Endodermal cell (in vitro differentiated cells): ENCODE measurements at regions not wholly inside any gene's neighbourhood (a gene's known extent, or its start where the extent isn't known, plus 50 kb on each side); places are given as distances from the start of the nearest gene placed in this dataset.

Source experiments
- DNase-seq: peaks from one replicate; pipeline ENCODE4 v3.0.0-alpha.2; 2017
- H3K27ac ChIP-seq: 2 replicates; pipeline ENCODE4 v1.5.1; 2013; ENCODE audit warnings: mild to moderate bottlenecking, low read depth, low read length, moderate library complexity
- H3K27me3 ChIP-seq: 2 replicates; pipeline ENCODE4 v1.6.1; 2013; ENCODE audit warnings: mild to moderate bottlenecking, low read length, moderate library complexity; ENCODE audit not compliant: insufficient read depth, control insufficient read depth, poor library complexity, severe bottlenecking
- H3K36me3 ChIP-seq: 2 replicates; pipeline ENCODE4 v1.7.0; 2013; ENCODE audit warnings: mild to moderate bottlenecking, low read length, moderate library complexity; ENCODE audit not compliant: control insufficient read depth, insufficient read depth
- H3K4me1 ChIP-seq: one replicate; pipeline ENCODE4 v1.7.0; 2013; ENCODE audit warnings: low read length; ENCODE audit not compliant: control insufficient read depth, insufficient read depth
- H3K4me3 ChIP-seq: 2 replicates; pipeline ENCODE4 v1.5.1; 2013; ENCODE audit warnings: mild to moderate bottlenecking, low read length, moderate library complexity
- H3K9ac ChIP-seq: 2 replicates; pipeline ENCODE4 v1.6.1; 2013; ENCODE audit warnings: mild to moderate bottlenecking, low read length, moderate library complexity; ENCODE audit not compliant: poor library complexity, severe bottlenecking; ENCODE audit errors: extremely low read depth
- H3K9me3 ChIP-seq: 2 replicates; pipeline ENCODE4 v1.6.1; 2013; ENCODE audit warnings: mild to moderate bottlenecking, low read length, moderate library complexity; ENCODE audit not compliant: control insufficient read depth
- H3K27ac Mint-ChIP-seq: 2 replicates; pipeline ENCODE4 v1.8.0; 2020; ENCODE audit warnings: mixed read lengths
- H3K27me3 Mint-ChIP-seq: 2 replicates; pipeline ENCODE4 v1.8.0; 2021; ENCODE audit warnings: mild to moderate bottlenecking, mixed read lengths; ENCODE audit not compliant: insufficient read depth
- H3K36me3 Mint-ChIP-seq: 2 replicates; pipeline ENCODE4 v1.8.0; 2020; ENCODE audit warnings: low read depth, mixed read lengths
- H3K4me1 Mint-ChIP-seq: 2 replicates; pipeline ENCODE4 v1.8.0; 2020; ENCODE audit warnings: mixed read lengths
- H3K4me3 Mint-ChIP-seq: 2 replicates; pipeline ENCODE4 v1.8.0; 2020; ENCODE audit warnings: mild to moderate bottlenecking, moderate library complexity, mixed read lengths
- H3K9me3 Mint-ChIP-seq: 2 replicates; pipeline ENCODE4 v1.8.0; 2020; ENCODE audit warnings: mild to moderate bottlenecking, mixed read lengths
- WGBS, 2 experiments: methylation state at CpG; one replicate each; pipeline versions ENCODE4 v1.1.5 to v1.1.7; 2013; ENCODE audit warnings: missing lambda C conversion rate in 2 of 2, mixed read lengths in 1 of 2; ENCODE audit not compliant: insufficient coverage in 1 of 2, insufficient read length in 1 of 2; 5-methylcytosine and 5-hydroxymethylcytosine counted together
- TF ChIP-seq, protein P1 (sequence below): fragments of 200-600 bp; sonication (generic); conservative IDR thresholded peaks from 2 replicates; pipeline ENCODE4 v1.5.0; 2021; ENCODE audit warnings: antibody characterized with exemption, mild to moderate bottlenecking

DNA sequence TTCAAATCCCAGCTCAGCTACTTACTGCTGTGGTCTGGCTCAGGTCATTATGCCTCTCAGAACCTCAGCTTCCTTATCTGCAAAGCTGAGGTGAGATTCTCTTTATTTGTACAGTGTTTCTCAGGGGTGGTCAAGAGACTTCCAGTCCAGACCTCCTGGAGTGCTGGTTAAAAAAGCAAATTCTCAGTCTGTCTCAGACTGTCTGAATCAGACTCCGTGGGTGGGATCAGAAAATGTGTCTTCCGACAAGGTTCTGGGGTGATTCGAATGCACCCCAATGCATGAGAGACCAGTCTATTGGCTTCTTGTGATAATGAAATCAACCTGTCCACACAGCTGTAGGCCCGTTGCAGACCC is 137.7 kb upstream of the SMIM23 start:
- TF ChIP-seq, protein P1, sequence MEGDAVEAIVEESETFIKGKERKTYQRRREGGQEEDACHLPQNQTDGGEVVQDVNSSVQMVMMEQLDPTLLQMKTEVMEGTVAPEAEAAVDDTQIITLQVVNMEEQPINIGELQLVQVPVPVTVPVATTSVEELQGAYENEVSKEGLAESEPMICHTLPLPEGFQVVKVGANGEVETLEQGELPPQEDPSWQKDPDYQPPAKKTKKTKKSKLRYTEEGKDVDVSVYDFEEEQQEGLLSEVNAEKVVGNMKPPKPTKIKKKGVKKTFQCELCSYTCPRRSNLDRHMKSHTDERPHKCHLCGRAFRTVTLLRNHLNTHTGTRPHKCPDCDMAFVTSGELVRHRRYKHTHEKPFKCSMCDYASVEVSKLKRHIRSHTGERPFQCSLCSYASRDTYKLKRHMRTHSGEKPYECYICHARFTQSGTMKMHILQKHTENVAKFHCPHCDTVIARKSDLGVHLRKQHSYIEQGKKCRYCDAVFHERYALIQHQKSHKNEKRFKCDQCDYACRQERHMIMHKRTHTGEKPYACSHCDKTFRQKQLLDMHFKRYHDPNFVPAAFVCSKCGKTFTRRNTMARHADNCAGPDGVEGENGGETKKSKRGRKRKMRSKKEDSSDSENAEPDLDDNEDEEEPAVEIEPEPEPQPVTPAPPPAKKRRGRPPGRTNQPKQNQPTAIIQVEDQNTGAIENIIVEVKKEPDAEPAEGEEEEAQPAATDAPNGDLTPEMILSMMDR = no peak
- WGBS, 2 experiments = 91 to 97% methylated on average over 4 of the region's 4 CpGs
- no peaks in the 10 kb centered on the region for H3K9me3 ChIP-seq
- H3K27ac ChIP-seq = no peak overlapping the region
- H3K4me1 ChIP-seq = no peaks in the 10 kb centered on the region
- H3K36me3 ChIP-seq = no peaks in the 10 kb centered on the region
- H3K4me3 Mint-ChIP-seq = no peak overlapping the region
- peaks cover 26% of the 10 kb centered on the region for H3K4me1 Mint-ChIP-seq
- DNase-seq = no peak
- H3K9ac ChIP-seq = no peak overlapping the region
- H3K9me3 Mint-ChIP-seq = no peaks in the 10 kb centered on the region
- peaks cover 2% of the 10 kb centered on the region for H3K27me3 Mint-ChIP-seq
- no peak overlapping the region for H3K4me3 ChIP-seq
- no peaks in the 10 kb centered on the region for H3K36me3 Mint-ChIP-seq
- H3K27me3 ChIP-seq = no peaks in the 10 kb centered on the region
- no peak overlapping the region for H3K27ac Mint-ChIP-seq

DNA sequence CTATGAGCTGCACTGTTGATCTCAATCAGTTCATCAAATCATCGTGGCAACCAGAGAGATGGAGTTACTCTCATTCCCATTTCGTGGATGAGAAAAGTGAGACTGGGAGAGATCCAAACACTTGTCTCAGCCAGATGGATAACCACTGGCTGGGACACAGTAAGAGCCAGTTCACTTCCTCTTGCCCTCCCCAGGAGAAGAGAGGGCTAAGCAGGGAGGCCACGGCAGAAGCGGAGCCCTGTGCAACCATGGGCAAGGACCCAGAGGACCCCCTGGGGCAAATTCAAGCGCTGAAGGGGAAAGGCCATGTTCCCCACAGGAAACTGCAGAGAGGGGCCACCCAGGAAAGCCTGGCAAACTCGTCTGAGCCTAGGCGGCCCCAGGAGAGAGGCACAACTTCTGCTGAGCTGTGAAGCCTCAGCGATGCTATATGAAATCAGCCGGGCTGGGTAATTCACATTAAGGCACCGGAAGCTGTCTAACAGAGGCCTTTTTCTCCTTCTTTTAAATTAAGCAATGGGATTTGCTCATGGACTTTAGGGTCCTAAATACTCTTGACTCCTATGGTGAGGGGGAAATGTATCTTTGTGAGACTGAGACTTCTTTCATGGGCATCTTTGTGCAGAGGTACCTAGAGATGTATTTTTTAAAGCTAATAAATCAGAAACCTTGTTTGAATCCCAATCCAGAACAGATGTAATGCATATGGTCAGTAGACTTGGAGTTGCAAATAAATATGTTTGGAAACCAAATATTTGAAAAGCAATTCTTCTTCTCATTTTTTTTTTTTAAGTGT is 137.1 kb upstream of the SMIM23 start:
- no peaks in the 10 kb centered on the region for H3K27me3 ChIP-seq
- TF ChIP-seq, protein P1 = no peak
- H3K4me3 ChIP-seq = no peak overlapping the region
- DNase-seq = no peak
- no peaks in the 10 kb centered on the region for H3K4me1 ChIP-seq
- Mint-ChIP-seq H3K4me3 (no peak overlapping the region), H3K36me3 (no peaks in the 10 kb centered on the region), H3K9me3 (peaks cover 4% of the 10 kb centered on the region), H3K4me1 (peaks cover 26% of the 10 kb centered on the region), H3K27ac (no peak overlapping the region), H3K27me3 (peaks cover 2% of the 10 kb centered on the region)
- 87 to 96% methylated on average over 9 to 10 of the region's 10 CpGs for WGBS, 2 experiments
- H3K36me3 ChIP-seq = no peaks in the 10 kb centered on the region
- H3K27ac ChIP-seq = no peak overlapping the region
- H3K9ac ChIP-seq = no peak overlapping the region
- peaks cover 6% of the 10 kb centered on the region for H3K9me3 ChIP-seq

GRCh38 chr5:171649075-171649401 is 136.6 kb upstream of the SMIM23 start:
- Mint-ChIP-seq H3K9me3 (peaks cover 6% of the 10 kb centered on the region), H3K4me1 (peaks cover 26% of the 10 kb centered on the region), H3K4me3 (no peak overlapping the region), H3K27ac (no peak overlapping the region), H3K36me3 (no peaks in the 10 kb centered on the region), H3K27me3 (peaks cover 2% of the 10 kb centered on the region)
- Histone ChIP-seq H3K27ac (no peak overlapping the region), H3K4me3 (no peak overlapping the region), H3K9me3 (peaks cover 8% of the 10 kb centered on the region), H3K9ac (no peak overlapping the region), H3K36me3 (no peaks in the 10 kb centered on the region), H3K4me1 (no peaks in the 10 kb centered on the region), H3K27me3 (no peaks in the 10 kb centered on the region)
- WGBS, 2 experiments = 89 to 100% methylated on average over 1 to 3 of the region's 3 CpGs
- DNase-seq = no peak
- TF ChIP-seq, protein P1 = no peak
